KBM-7 (cell line): ENCODE measurements at regions not wholly inside any gene's neighbourhood (a gene's known extent, or its start where the extent isn't known, plus 50 kb on each side); places are given as distances from the start of the nearest gene placed in this dataset.
"Not testable (repeated sequence)": the region's sequence is repeated elsewhere in the genome, so short reads cannot be mapped to it uniquely, and the experiment has no call there.

Experiments used
- DNase-seq: peaks from one replicate; pipeline ENCODE4 v3.0.0-alpha.2; 2015
- in situ Hi-C: fragments of 300-500 bp; cut with MboI; formaldehyde crosslinking; loops from 2 replicates; pipeline ENCODE4 v1.14.3; 2020; ENCODE audit warnings: low sequenced_read_pairs, low pct_unique_long_range_greater_than_20kb, mixed read lengths

DNA sequence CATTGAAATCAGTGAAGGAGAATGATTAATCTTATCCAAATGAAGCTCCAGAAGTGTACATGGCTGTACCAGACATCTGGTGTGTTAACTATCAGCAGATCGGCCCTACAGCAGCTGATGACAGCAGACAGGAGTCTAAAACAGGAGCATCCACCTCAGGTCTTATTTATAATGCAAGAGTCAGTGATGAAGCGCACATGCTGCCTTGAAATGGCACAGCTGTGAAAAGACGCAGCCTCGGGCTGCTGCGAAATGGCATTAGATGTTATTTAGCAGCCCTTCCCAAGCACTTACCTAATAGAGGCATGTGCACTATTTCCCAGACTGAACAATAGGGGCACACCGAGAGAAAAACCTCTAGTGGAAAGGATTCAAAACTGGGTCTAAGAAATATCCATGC lies 472.3 kb upstream of the CBLB start:
- DNase-seq: no peak
- in situ Hi-C loops: no loop called here

DNA sequence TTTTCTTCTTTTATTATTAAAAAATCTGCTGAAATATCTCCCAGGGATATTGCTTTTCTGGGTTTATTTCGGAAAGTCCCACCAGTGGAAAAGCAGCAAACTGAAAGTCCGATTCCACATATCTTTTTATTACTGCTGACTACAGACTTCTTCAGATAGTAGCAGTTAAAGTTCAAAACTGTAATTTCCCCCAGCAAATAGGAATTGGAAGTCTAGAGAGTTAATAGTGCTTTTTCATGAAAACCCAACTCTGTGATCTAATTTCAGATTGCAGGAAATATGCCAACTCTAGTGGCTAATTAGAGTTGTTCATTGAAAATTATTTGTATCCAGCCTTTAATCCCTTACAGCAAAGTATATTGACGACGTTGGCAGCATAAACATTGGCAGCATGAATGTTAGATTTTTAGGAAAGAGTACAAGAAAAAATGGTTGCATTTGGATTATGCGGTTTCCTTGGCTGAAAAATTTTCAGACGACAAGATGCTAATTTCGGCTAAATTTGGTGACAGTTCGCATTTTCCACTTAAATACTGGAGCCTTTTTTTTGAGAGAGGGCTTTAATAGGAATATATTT lies 472.9 kb upstream of the CBLB start:
- in situ Hi-C loops: no loop called here
- no peak for DNase-seq

DNA sequence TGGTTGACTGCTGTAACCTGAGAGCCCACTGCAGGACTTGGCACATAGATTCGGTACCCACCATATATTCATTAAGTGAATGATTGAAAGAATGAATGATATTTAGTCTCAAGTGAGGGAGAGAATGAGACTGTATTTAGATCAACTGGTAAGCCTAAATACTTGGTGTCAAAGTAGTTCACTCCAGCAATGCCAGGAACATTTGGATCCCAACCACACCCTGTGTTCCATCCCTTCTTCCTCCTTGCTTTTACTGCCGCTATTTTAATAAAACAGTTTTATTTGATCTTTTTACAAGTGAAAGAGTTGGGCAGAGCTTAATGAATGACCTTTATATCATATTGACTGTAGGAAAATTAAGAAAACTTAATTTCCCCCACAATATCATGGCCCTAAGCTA lies 473.6 kb upstream of the CBLB start:
- no peak for DNase-seq
- in situ Hi-C loops: no loop called here

DNA sequence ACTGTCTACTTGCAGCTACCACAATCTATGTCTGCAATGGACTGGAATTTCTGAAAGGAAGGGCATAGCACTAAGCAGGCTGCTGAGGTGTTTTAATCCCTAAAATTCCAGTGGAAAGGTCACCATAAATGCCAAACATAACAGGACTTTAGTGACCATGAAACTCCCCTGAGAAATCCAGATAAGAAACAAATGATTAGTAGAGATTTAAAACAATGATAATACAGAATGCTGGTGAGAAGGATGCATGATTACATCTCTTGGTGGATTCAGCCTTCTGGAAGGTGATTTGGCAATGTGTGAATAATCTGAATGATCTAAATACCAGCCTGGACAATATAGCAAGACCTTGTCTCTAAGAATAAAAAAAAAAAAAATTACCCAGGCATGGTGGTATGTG lies 475.0 kb upstream of the CBLB start:
- in situ Hi-C loops: no loop called here
- DNase-seq: no peak

DNA sequence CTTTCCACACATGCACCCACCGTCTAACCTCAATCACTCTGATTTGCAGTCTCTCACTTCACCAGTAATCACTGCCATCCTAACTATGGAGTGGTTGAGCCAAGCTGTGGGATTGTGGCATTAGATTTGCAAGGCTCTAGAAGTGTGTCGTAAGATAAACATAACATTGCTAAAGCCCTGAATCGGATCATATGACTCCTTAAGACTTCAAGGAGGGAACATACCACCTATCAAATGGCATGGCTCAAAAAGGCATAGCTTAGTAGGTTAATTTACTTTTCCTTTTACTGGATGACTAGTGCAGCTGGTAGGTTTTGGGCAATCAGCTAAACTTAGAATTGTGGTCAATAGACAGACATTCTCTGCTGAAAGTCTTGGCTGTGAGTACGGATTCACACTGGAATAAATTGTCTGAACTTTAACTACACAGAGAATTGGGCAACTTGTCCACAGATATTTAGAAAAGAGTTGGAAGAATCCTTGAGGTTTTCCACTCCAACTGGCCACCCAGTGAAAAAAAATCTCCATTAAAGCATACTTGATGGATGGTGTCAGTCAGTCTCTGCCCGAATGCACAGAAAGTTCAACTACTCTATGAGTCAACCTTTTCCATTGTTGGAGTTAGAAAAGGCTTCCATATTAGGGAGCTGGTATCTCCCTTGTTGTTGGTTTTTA lies 476.7 kb upstream of the CBLB start:
- DNase-seq: peak; percentile 16

DNA sequence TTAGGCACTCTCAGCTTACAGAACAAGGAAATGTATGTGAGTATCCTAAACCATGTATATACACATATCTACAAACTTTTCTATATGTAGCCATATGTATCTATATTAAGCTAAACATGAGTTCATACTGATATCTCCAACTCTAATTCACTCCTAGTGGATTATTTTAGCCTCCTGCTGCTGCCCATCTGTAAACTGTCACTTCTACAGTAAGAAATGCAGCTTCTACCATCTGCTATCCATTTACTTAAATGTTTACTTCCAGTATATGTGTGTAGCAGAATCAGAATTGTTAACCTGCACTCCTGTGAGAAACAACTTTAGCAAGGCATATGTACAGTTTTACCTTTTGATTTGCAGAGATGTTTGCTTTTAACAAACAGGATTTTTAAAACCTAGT lies 478.5 kb upstream of the CBLB start:
- in situ Hi-C loops: no loop called here
- DNase-seq: no peak

More for the DNA sequence above, 476.7 kb upstream of the CBLB start:
- in situ Hi-C loops: no loop called here

DNA sequence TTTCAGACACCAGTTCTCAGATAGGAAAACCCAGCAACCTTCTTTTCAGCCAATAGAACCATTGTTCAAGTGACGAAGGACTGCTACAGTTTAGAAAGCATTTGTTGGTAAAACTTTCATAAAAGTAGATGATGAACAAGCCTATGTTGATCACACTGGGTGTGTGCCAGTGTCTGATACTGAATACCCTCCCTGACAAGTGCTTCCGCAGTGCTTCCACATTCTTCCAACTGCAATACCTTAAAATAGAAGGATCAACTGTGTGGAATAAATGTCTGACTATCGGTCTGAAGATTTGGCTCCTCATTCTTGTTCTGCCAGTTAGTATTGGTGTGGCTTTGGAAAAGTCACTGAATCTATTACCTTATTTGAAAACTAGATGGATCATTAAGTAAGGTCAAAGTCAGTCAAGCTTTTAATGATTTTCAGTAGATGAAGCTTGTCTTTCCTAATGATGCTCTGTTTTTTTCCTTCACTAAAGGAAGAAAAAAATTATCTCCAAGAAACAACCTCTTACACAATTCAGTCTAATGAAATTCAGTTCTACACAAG lies 479.4 kb upstream of the CBLB start:
- in situ Hi-C loops: no loop called here
- DNase-seq: no peak

DNA sequence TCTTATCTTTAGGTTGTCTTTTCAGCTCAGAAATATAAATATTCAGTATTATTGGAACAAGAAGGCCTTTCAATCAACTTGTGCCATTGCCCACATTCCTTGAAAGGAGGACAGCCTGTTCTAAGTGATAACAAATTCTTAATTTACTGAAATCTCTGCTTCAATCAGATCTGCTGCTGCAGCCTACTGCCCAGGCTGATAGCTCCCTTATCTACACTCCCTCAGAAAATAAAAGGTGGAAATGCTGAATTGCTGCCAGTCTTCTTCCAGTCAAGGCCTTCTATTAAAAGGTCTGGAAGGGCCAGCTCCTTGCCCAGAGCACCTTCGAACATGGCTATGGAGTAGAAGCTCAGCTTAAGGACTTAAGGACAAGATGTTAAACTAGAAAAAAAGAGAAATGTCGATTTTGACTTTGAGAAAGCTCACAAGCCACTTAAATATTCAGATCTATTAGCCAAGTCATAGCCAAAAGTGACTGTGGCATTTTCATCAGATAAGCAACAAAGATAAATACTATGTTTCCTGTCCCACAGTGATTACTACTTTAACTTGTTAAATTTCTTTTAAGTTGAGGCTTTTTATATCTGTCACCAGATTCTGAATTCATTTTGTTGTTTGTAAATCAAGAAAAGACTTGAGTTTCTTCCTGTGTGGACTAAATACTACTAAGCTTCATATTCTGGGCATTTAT lies 480.5 kb upstream of the CBLB start:
- in situ Hi-C loops: no loop called here
- DNase-seq: no peak

DNA sequence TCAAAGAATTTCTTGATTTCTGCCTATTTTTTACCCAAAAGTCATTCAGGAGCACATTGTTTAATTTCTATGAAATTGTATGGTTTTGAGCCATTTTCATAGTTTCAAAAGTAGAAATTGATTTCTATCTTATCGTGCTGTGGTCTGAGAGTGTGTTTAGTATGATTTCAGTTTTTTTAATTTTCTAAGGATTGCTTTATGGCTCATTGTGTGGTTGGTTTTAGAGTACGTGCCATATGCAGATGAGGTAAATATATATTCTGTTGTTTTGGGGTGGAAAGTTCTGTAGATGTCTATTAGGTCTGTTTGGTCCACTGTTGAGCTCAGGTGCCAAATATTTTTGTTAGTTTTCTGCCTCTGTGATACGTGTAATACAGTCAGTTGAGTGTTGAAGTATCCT lies 487.1 kb upstream of the CBLB start:
- DNase-seq: no peak
- in situ Hi-C loops: no loop called here

DNA sequence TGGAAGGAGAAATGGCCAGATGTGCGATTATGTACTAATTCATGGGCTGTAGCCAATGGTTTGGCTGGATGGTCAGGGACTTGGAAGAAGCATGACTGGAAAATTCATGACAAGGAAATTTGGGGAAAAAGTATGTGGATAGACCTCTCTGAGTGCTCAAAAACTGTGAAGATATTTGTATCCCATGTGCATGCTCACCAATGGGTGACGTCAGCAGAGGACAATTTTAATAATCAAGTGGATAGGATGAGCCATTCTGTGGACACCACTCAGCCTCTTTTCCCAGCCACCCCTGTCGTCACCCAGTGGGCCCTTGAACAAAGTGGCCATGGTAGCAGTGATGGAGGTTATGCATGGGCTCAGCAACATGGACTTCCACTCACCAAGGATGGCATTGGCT lies 490.9 kb upstream of the CBLB start:
- in situ Hi-C loops: no loop called here
- DNase-seq: no peak

DNA sequence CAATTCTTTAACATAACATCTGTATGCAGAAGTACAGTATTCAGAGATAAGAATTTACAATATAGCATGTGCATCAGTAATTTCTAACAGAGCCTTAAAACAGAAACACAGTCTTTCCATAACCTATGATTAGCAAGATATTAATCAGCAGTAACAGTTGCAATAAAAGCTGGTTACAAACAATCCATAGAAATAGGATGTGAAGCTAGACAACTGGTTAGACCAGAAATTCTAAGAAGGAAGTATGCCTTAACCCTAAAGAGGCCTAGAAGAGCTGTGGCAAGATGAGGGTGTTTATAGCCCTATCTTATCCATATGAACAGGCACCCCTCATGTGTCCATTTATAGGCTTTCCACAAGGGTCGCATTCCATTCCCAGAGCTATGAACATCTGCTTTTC lies 492.1 kb upstream of the CBLB start:
- DNase-seq, in situ Hi-C loops: not testable (repeated sequence)

DNA sequence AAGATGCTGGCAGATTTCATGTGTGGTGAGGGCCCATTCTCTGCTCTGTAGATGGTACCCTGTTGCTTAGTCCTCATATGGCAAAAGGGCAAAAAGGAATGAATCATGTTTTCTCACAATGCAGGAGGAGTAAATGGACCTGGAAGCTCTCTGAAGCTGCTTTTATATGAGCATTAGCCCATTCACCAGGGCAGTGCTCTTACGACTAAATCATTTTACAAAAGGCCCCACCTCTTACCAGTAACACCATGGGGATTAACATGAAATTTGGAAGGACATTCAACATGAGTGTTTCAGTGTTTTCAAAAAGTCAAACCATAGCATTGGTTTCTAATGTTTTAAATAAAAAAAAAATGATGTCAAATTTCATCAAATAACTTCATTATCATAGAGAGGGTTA lies 495.7 kb upstream of the CBLB start:
- in situ Hi-C loops: no loop called here
- DNase-seq: no peak

DNA sequence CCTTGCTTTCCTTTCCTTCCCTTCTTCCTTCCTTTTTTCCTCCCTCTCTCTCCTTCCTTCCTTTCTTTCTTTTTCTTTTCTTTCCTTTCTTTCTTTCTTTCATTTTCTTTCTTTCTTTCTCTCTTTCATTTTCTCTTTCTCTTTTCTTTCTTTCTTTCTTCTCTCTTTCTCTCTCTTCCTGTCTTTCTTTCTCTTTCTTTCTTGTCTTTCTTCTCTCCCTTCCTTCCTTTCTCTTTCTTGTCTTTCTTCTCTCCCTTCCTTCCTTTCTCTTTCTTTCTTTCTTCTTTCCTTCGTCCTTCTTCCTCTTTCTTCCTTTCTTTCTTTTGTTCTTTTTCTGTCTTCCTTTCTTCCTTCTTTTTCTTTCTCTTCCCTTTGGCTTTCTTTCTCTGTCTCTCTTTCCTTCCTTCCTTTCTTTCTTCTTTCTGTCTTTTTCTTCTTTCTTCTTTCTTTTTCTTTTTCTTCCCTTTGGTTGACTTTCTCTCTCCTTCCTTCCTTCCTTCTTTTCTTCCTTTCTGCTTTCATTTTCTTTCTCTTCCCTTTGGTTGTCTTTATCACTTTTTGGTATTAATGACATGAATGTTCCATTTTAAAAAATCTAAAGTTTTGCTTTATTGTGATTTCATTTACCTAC lies 496.4 kb upstream of the CBLB start:
- in situ Hi-C loops: no loop called here
- DNase-seq: no peak

DNA sequence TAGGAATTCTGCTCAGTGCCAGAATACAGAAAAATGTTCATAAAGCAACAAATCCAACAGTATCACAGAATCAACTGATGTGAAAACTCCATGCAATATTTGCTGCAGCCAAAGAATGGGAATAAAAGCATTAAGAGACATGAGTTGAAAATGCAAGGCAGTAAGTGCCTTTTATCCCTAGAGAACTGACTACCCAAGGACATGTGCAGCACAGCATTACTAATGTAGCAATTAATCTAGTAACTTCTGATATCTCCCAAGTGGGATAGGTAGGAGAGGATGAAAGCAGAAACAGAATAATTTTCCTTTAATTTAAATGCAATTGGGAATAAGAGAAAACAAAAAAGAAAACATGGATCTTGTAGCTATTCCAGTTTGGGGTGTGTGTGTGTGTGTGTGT lies 497.5 kb upstream of the CBLB start:
- in situ Hi-C loops: no loop called here
- DNase-seq: no peak

DNA sequence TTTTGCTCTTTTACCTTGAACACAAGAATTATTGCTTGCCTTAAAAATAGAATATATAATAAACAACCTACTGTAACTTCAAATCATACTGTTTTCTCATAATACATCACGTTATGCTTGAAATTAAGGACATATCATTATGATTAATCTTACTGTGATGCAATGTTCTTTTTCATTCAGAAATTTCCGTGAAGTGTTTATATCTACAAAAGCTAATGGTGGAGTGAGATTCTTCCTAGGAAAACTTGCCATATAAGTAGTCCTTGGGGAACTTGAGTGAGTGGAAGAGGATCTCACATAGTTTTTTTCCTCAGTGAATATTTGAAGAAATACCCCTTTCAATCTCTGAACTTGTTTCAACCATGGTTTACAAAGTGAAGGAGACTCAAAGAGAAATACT lies 498.7 kb upstream of the CBLB start:
- in situ Hi-C loops: no loop called here
- no peak for DNase-seq

DNA sequence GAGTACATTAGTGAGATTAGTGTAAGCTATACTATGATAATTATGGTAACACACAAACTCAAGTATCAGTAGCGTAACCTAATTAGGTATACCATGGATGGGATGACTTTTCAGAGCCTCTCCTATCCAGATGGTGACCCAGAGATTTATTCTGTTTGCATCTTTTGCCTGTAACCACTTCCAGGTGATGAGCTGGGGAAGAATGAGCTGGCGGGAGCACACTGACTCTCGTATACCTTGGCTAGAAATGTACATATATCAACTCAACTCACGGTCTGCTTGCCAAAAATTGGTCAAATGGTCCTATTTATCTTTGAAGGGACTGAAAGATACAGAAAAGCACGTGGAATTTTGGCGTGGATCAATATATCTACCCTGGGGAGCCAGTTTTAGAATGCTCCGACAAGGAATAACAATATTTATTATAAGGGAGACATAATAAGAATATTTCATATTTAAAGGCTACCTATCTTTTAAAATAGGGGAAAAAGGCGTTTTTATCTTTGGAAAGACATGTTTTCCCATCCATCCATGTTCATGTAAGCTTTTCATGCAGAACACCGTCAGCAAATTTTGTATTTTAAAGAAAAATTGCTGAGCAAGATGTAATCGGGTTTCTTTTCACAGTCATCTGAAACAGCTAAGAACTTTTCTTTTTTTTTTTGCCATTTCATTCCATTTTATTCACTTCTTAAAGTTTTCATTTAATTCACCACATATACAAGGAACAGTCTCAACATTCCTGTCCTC lies 502.6 kb upstream of the CBLB start:
- DNase-seq: no peak
- in situ Hi-C loops: no loop called here

DNA sequence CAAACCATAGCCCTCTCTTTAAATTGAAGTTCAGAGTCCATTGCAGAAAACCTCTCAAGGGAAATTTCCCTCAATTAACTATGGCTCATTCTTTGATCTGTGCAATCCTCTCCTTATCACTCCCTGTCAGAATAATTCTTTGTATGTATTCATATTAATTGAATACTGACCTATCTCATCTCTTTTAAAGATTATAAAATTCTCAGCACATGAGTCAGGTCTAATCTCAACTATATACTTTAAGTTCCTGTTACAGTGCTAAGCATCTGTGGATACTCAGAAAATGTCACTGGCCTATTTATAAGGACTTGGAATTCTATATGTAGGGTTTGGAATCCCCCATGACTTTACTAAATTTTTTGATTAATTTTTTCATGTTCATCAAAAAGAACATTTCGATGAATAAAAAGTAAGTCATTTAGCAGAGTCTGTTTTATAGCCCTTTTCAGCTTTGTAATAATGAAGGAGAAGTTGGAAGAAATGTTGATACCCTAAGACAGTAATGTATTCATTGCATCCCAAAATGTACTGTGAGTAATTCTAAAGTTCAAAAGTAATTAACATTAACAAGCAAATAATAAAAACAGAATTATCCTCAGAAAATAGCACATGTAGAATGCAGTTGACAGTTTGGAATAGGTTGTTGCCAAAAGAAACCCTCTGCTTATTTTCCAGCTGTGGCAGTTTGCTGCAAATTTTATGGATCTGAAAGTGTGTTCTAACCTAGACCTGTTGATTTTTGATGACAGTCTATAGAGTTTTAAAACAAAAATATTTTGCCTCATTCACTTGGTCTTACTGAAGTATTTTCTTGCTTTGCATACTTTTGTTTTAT lies 503.4 kb upstream of the CBLB start:
- DNase-seq: no peak
- in situ Hi-C loops: no loop called here

DNA sequence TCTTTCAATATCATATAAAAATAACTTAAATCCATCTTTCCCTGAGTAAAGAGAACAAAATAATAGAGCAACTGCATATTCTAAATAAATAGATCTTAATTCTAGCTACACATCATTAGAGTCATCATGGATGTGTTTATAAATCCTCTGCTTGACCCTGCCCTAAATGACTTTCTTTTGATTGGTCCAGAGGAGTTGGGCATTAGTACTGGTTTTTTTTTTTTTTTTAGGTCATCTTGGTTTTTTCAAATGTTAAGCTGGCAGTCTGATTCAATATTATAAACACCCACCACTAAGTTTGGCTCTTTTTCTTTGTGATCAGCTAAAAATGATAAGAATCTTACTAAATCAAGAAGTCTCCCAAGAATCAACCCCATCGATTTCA lies 504.0 kb upstream of the CBLB start:
- DNase-seq: no peak
- in situ Hi-C loops: no loop called here
